Kidney capillary endothelial cell (primary cell): ENCODE measurements at regions not wholly inside any gene's neighbourhood (a gene's known extent, or its start where the extent isn't known, plus 50 kb on each side); places are given as distances from the start of the nearest gene placed in this dataset.

Experiments used
- DNase-seq: peaks from one replicate; pipeline ENCODE4 v3.0.0-alpha.2; 2018; ENCODE audit warnings: low spot score

GRCh38 chr11:36726420-36726819 lies 128.4 kb upstream of the RAG2 start:
- no peak for DNase-seq

- DNase-seq: no peak
These were observed 126.8 kb upstream of the RAG2 start for GRCh38 chr11:36724742-36725385.

- DNase-seq: no peak
These were observed 124.4 kb upstream of the RAG2 start for GRCh38 chr11:36722421-36722820.

- no peak for DNase-seq
These were observed 121.5 kb upstream of the RAG2 start for GRCh38 chr11:36719358-36720107.

- DNase-seq: no peak
These were observed 120.4 kb upstream of the RAG2 start for GRCh38 chr11:36718451-36718850.

GRCh38 chr11:36713715-36714114 lies 115.7 kb upstream of the RAG2 start:
- no peak for DNase-seq

- DNase-seq: no peak
These were observed 113.2 kb upstream of the RAG2 start for GRCh38 chr11:36711104-36711825.
